GM12878 (cell line): ENCODE measurements at regions not wholly inside any gene's neighbourhood (a gene's known extent, or its start where the extent isn't known, plus 50 kb on each side); places are given as distances from the start of the nearest gene placed in this dataset.
A peak's percentile ranks its signal among the peaks of the same experiment; 100 is the strongest.

Experiments
- ATAC-seq: fragments of 200-7000 bp; cut with Tn5 transposase; 3 replicates; pipeline ENCODE4 v1.9.1; 2020; ENCODE audit warnings: mild to moderate bottlenecking, moderate library complexity
- BruUV-seq: library from RNA; stranded (reverse); fragments of 400-500 nt; replicated peaks from 2 replicates; lab custom pipeline; 2021; lab: Mats Ljungman, UMichigan
- CTCF ChIA-PET: fragments of 300-600 bp; sonication (Branson Sonifier 250); formaldehyde crosslinking; extraction: SDS; loops from one replicate; lab custom pipeline; 2021; ENCODE audit warnings: inconsistent platforms; lab: Yijun Ruan, JAX
- POLR2A ChIA-PET: fragments of 350-600 bp; formaldehyde crosslinking; extraction: SDS; loops from one replicate; lab custom pipeline; 2021; ENCODE audit warnings: inconsistent platforms; lab: Charles Lee
- RAD21 ChIA-PET: fragments of 300-600 bp; sonication (Branson Sonifier 250); formaldehyde crosslinking; loops from one replicate; lab custom pipeline; 2023; ENCODE audit warnings: antibody characterized with exemption; ENCODE audit not compliant: unreplicated experiment; lab: Charles Lee
- SMC1A ChIA-PET: fragments of 300-600 bp; sonication (Branson Sonifier 250); formaldehyde crosslinking; loops from one replicate; lab custom pipeline; 2023; ENCODE audit not compliant: unreplicated experiment, uncharacterized antibody; lab: Charles Lee
- DNase-seq: peaks from one replicate; pipeline ENCODE4 v3.0.0-alpha.2; 2011; ENCODE audit warnings: low read depth, low spot score
- FAIRE-seq: peaks from 3 replicates; lab custom pipeline; 2011; peaks lifted over from hg19 to GRCh38; lab: Jason Lieb, UNC
- H2AFZ ChIP-seq: 2 replicates; pipeline ENCODE4 v1.6.0; 2011; ENCODE audit warnings: low read depth, low read length, control low read depth; ENCODE audit not compliant: control insufficient read depth
- H3K27ac ChIP-seq: 2 replicates; pipeline ENCODE4 v1.5.1; 2011; ENCODE audit warnings: control low read depth; ENCODE audit not compliant: control insufficient read depth, insufficient read depth
- H3K27me3 ChIP-seq, 2 experiments: replicated peaks in 1 of 2; 2 replicates each; pipeline versions ENCODE4 v1.6.0 to v1.6.1; 2011; ENCODE audit warnings: low read length in 1 of 2; ENCODE audit not compliant: control insufficient read depth in 2 of 2, insufficient read depth in 2 of 2
- H3K36me3 ChIP-seq, 2 experiments: 2 replicates each; pipeline ENCODE4 v1.5.1; 2011; ENCODE audit warnings: low read length in 1 of 2; ENCODE audit not compliant: control insufficient read depth in 2 of 2, insufficient read depth in 2 of 2
- H3K4me1 ChIP-seq: 2 replicates; pipeline ENCODE4 v1.6.1; 2011; ENCODE audit warnings: mild to moderate bottlenecking, low read length, moderate library complexity, mixed read lengths; ENCODE audit not compliant: control insufficient read depth, insufficient read depth
- H3K4me2 ChIP-seq: 2 replicates; pipeline ENCODE4 v1.6.0; 2011; ENCODE audit warnings: control low read depth; ENCODE audit not compliant: control insufficient read depth, insufficient read depth
- H3K4me3 ChIP-seq: fragments of 200-600 bp; sonication (generic); 2 replicates; pipeline ENCODE4 v1.5.1; 2016
- H3K79me2 ChIP-seq: 2 replicates; pipeline ENCODE4 v1.6.0; 2011; ENCODE audit warnings: low read length; ENCODE audit not compliant: control insufficient read depth, insufficient read depth
- H3K9ac ChIP-seq: 2 replicates; pipeline ENCODE4 v1.8.0; 2011; ENCODE audit warnings: low read length, control low read depth, mixed read lengths; ENCODE audit not compliant: control insufficient read depth, insufficient read depth
- H3K9me3 ChIP-seq: replicated peaks from 3 replicates; pipeline ENCODE4 v1.5.1; 2011; ENCODE audit warnings: mild to moderate bottlenecking, low read length; ENCODE audit not compliant: control insufficient read depth, insufficient read depth
- H4K20me1 ChIP-seq: 2 replicates; pipeline ENCODE4 v1.6.0; 2011; ENCODE audit not compliant: control insufficient read depth, insufficient read depth
- BCL3 ChIP-seq: IDR thresholded peaks from 2 replicates; pipeline ENCODE4 v1.6.1; 2011; ENCODE audit warnings: borderline replicate concordance, low read depth, mild to moderate bottlenecking, moderate library complexity, low read length; ENCODE audit not compliant: insufficient read depth, poor library complexity, severe bottlenecking
- BHLHE40 ChIP-seq, 2 experiments: fragments of 450-650 bp in 1 of 2; IDR thresholded peaks; 2 replicates each; pipeline ENCODE4 v1.6.1; 2011 to 2017; ENCODE audit warnings: low read depth in 2 of 2, borderline replicate concordance in 1 of 2, improper control_type of control experiment in 1 of 2, low read length in 1 of 2, mild to moderate bottlenecking in 1 of 2
- CREM ChIP-seq: IDR thresholded peaks from 2 replicates; pipeline ENCODE4 v1.6.1; 2014; ENCODE audit warnings: antibody characterized with exemption, low read depth
- EED ChIP-seq: sonication (generic); IDR thresholded peaks from 2 replicates; pipeline ENCODE4 v1.6.1; 2016; ENCODE audit warnings: antibody characterized with exemption, low read depth
- GATAD2B ChIP-seq: fragments of 450-650 bp; conservative IDR thresholded peaks from 2 replicates; pipeline ENCODE4 v1.6.1; 2017; ENCODE audit warnings: low read depth, mild to moderate bottlenecking, moderate library complexity
- HSF1 ChIP-seq: fragments of 150-350 bp; IDR thresholded peaks from 2 replicates; pipeline ENCODE4 v1.6.1; 2014; ENCODE audit warnings: mild to moderate bottlenecking, low read depth, low read length
- KDM1A ChIP-seq: fragments of 200-600 bp; sonication (generic); IDR thresholded peaks from 2 replicates; pipeline ENCODE4 v1.6.1; 2016; ENCODE audit warnings: borderline replicate concordance
- MTA2 ChIP-seq: fragments of 450-650 bp; IDR thresholded peaks from 2 replicates; pipeline ENCODE4 v1.6.1; 2016; ENCODE audit warnings: low read depth, mild to moderate bottlenecking, moderate library complexity
- NFYB ChIP-seq: IDR thresholded peaks from 2 replicates; pipeline ENCODE4 v1.6.1; 2011; ENCODE audit warnings: low read depth, mild to moderate bottlenecking, low read length, improper control_type of control experiment, moderate library complexity; ENCODE audit not compliant: insufficient read depth
- NR2C2 ChIP-seq: IDR thresholded peaks from 2 replicates; pipeline ENCODE4 v1.6.1; 2011; ENCODE audit warnings: borderline replicate concordance, low read depth; ENCODE audit not compliant: control insufficient read depth, insufficient read length
- PAX8 ChIP-seq: fragments of 450-650 bp; IDR thresholded peaks from 2 replicates; pipeline ENCODE4 v1.6.1; 2017; ENCODE audit warnings: mild to moderate bottlenecking, moderate library complexity
- RFX5 ChIP-seq: IDR thresholded peaks from 2 replicates; pipeline ENCODE4 v1.6.1; 2011; ENCODE audit warnings: low read depth, low read length, improper control_type of control experiment
- SKIL ChIP-seq: fragments of 450-650 bp; IDR thresholded peaks from 2 replicates; pipeline ENCODE4 v1.6.1; 2017; ENCODE audit warnings: mild to moderate bottlenecking, low read depth, inconsistent platforms; ENCODE audit not compliant: poor library complexity, severe bottlenecking
- SUPT20H ChIP-seq: IDR thresholded peaks from 2 replicates; pipeline ENCODE4 v1.6.1; 2011; ENCODE audit warnings: low read depth, mild to moderate bottlenecking, low read length, moderate library complexity, borderline replicate concordance; ENCODE audit not compliant: control insufficient read depth
- WRNIP1 ChIP-seq: IDR thresholded peaks from 2 replicates; pipeline ENCODE4 v1.6.1; 2011; ENCODE audit warnings: low read depth, low read length, improper control_type of control experiment, borderline replicate concordance
- ZNF384 ChIP-seq: IDR thresholded peaks from 2 replicates; pipeline ENCODE4 v1.6.1; 2012; ENCODE audit warnings: low read depth, mild to moderate bottlenecking, low read length, improper control_type of control experiment, borderline replicate concordance
- WGBS: methylation state at CpG from one replicate; pipeline ENCODE4 v1.1.6; 2016; ENCODE audit warnings: low lambda C conversion rate; ENCODE audit not compliant: insufficient replicate concordance, insufficient coverage; ENCODE audit errors: missing lambda C conversion rate; 5-methylcytosine and 5-hydroxymethylcytosine counted together
- in situ Hi-C: fragments of 300-500 bp; cut with MboI; formaldehyde crosslinking; loops from 9 replicates; pipeline ENCODE4 v1.14.3; 2018; ENCODE audit warnings: mixed read lengths
- intact Hi-C: fragments of 100-400 bp; cut with micrococcal nuclease; formaldehyde crosslinking; loops from one replicate; pipeline ENCODE4 v1.14.2; 2022; ENCODE audit not compliant: unreplicated experiment

GRCh38 chr1:8169364-8170058, 143.4 kb upstream of the ERRFI1 start:
- BruUV-seq: no TSS peak
- Histone ChIP-seq H3K4me2 (peak overlapping the region; percentile 62), H3K27me3 (no peaks in the 10 kb centered on the region), H3K36me3 (no peaks in the 10 kb centered on the region), H3K4me1 (peaks cover 33% of the 10 kb centered on the region), H3K4me3 (no peak overlapping the region), H3K9ac (peak overlapping the region; percentile 67), H4K20me1 (no peaks in the 10 kb centered on the region), H3K9me3 (no peaks in the 10 kb centered on the region; the same call in 2 of the 3 replicates), H3K79me2 (no peaks in the 10 kb centered on the region), H3K27ac (peak overlapping the region; percentile 94), H2AFZ (peak overlapping the region; percentile 76)
- ChIA-PET POLR2A (interaction anchor here (0.5 to 1.0 kb wide), 3 partner anchors 8 to 478 kb away, joined by 3 to 4 read pairs (median 3); no protein-coding TSS in a partner anchor), CTCF (interaction anchor here (0.7 to 1.6 kb wide), 5 partner anchors 10 to 147 kb away, joined by 3 read pairs; no protein-coding TSS in a partner anchor), SMC1A (interaction anchor here (0.6 to 2.8 kb wide), 6 partner anchors 24 to 557 kb away, joined by 3 to 14 read pairs (median 3); no protein-coding TSS in a partner anchor), RAD21 (interaction anchor here (0.6 to 3.3 kb wide), 7 partner anchors 13 to 302 kb away, joined by 3 to 22 read pairs (median 3); no protein-coding TSS in a partner anchor)
- ATAC-seq (peak; percentile 76), DNase-seq (peak; percentile 59), FAIRE-seq (no peak)
- intact Hi-C loops: loop anchor here (1.0 to 5.0 kb wide), 2 partner anchors 72 to 142 kb away; partner anchors contain the start of gene ERRFI1
- in situ Hi-C loops: no loop called here
- WGBS: 19% methylated on average over 9 of the region's 9 CpGs
- no peak for TF ChIP-seq NR2C2
- TF ChIP-seq WRNIP1: no peak
- TF ChIP-seq BHLHE40 (IDR thresholded peaks at IDR 0.05; ENCODE audit: borderline replicate concordance in 1 of 2, low read depth in 2 of 2, low read length in 1 of 2): peak; percentile 82 to 93
- TF ChIP-seq GATAD2B: peak; percentile 68
- no peak for TF ChIP-seq HSF1
- no peak for TF ChIP-seq RFX5
- TF ChIP-seq BCL3: peak; percentile 81
- no peak for TF ChIP-seq SUPT20H
- no peak for TF ChIP-seq PAX8
- peak; percentile 46; the same call in 1 of the 2 replicates for TF ChIP-seq CREM
- peak; percentile 62; the same call in 1 of the 2 replicates for TF ChIP-seq ZNF384
- TF ChIP-seq MTA2: peak; percentile 61
- no peak for TF ChIP-seq KDM1A
- 0 out of 2 replicates have a peak, but pooled peaks have one; percentile 39 for TF ChIP-seq EED
- no peak for TF ChIP-seq NFYB
- peak; percentile 18 for TF ChIP-seq SKIL
